GM12892 (cell line): ENCODE measurements at regions not wholly inside any gene's neighbourhood (a gene's known extent, or its start where the extent isn't known, plus 50 kb on each side); places are given as distances from the start of the nearest gene placed in this dataset.

Experiments
- POLR2A ChIP-seq: IDR thresholded peaks from 2 replicates; pipeline ENCODE4 v1.6.1; 2011; ENCODE audit warnings: low read depth, low read length, control low read depth
- TAF1 ChIP-seq: IDR thresholded peaks from 2 replicates; pipeline ENCODE4 v1.6.1; 2011; ENCODE audit warnings: low read depth, mild to moderate bottlenecking, control low read depth, low read length, borderline replicate concordance

DNA sequence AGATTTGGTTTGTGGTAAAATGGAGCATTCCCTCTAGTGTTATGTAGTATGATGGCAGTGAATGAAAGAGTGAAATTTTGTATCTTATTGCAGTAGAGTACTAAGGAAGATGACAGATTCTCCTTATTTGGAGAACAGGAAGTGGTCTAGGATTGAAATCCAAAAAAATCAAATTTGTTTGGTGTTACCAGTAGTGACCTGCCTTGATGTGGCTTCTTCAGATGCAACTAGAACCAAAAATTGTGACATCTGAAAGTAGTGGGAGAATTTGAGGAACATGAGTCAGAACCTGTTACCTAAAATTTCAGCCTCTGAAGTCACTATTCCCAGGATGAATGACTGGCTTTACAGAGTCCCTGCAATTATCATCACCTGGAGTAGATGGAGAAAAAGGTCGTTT lies 165.9 kb downstream of the KLF5 start:
- TF ChIP-seq POLR2A: no peak
- no peak for TF ChIP-seq TAF1
